NCI-H1930 (cell line): ENCODE measurements at regions not wholly inside any gene's neighbourhood (a gene's known extent, or its start where the extent isn't known, plus 50 kb on each side); places are given as distances from the start of the nearest gene placed in this dataset.
"Not testable (repeated sequence)": the region's sequence is repeated elsewhere in the genome, so short reads cannot be mapped to it uniquely, and the experiment has no call there.

Experiments used
- DNase-seq, 2 experiments: peaks; one replicate each; lab custom pipeline; 2025; lab: John Stamatoyannopoulos, UW

DNA sequence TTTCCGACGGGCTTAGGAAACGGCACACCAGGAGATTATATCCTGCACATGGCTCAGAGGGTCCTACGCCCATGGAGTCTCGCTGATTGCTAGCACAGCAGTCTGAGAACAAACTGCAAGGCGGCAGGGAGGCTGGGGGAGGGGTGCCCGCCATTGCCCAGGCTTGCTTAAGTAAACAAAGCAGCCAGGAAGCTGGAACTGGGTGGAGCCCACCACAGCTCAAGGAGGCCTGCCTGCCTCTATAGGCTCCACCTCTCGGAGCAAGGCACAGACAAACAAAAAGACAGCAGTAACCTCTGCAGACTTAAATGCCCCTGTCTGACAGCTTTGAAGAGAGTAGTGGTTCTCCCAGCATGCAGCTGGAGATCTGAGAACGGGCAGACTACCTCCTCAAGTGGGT is 722.6 kb downstream of the BRINP3 start:
- not testable (repeated sequence) for DNase-seq

DNA sequence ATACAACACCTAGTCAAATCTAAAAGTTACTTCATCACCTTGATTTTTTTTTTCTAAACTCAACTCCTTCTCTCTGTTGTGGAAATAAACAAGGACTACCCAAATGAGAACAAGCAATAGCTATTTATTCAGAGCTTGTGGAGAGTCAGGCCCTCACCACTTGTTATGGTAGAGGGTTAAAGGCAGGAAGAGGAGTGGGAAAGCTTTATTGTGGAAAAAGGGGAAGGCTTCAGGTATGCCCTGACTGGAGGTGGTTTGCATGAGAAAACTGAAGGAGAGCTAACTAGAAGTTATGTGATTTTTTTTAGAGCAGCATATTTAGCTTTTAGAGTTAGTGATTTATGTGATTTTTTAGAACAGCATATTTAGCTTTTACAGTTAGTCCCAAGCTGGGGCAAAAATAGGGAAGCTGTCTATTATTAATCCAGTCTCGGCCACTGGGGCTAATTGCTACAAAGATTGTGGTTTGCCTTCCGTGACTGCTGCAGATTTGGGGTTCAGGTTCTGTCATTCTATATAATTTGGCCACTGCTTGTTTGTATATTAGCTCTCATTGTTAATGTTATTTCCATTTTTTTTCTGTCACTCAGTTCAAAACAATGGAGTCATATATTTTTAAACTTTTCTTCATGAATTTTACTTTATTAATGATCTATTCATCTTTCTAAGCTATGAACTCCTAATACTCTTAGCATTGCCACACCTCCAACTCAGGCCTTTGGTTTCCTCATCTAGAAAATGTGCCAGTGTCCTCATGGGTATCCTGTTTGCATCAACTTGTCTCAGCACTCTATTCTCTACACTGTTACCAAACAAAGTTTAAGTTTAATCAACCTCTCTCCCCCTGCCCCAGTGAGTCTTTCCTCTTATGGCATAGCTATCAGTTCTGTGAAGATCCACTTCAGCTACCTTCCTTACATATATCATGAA is 713.0 kb downstream of the BRINP3 start:
- DNase-seq, result no peak

DNA sequence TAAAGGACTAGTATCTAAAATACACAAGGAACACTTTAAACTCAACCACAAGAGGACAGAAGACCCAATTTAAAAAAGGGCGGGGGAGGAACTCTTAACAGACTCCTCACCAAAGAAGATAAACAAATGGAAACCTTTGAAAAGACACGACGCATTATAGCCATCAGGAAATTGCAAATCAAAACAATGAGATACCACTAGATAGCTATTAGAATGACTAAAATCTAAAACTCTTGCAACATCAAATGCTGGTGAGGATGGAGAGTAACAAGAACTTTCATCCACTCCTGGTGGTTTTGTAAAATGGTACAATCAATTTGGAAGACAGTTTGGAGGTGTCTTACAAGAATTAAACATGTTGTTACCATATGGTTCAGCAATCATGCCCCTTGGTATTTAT is 708.2 kb downstream of the BRINP3 start:
- DNase-seq, result no peak

DNA sequence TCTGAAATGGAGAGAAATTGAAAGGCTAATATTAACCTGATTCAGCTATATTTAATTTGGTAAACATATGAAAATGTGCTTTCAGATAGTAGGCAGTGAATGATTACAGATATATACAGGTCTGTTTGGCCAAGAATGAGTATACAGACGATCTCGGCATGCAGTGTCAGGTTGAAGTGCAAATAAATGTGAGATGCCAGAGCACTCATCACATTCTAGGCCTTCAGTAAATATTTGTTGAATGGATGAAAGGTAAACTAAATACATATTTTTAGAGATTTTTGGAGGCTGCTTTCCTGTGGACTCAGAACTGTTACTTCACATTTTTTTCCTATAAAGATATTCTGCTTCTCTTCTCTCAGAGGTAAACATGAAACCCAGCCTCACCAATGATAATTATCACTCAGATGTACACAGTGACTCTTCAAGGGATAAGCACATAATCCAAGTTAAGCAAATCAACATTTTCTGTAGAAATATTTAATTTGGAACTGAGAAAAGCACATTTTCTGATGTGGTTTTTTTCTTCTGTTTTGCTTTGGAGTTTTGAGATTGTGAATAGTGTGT is 702.9 kb downstream of the BRINP3 start:
- DNase-seq, result no peak

DNA sequence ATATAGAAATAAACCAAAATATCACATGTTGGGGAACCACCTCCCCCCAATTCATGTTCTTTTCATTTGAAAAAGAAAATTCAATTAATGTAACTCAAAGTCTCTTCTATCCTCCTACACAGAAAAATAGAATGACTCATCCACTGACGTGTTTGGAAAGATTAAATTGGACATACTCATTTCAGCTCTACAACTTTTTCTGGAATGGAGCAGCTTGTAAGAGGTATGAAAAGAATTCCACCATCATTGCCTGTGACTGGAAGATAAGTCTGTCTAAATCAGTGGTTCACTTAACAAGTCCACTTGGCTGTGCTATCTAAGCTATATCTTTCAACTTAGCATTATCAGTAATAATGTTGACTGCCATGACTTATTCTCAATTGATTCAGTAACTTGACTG is 702.3 kb downstream of the BRINP3 start:
- DNase-seq, result no peak

DNA sequence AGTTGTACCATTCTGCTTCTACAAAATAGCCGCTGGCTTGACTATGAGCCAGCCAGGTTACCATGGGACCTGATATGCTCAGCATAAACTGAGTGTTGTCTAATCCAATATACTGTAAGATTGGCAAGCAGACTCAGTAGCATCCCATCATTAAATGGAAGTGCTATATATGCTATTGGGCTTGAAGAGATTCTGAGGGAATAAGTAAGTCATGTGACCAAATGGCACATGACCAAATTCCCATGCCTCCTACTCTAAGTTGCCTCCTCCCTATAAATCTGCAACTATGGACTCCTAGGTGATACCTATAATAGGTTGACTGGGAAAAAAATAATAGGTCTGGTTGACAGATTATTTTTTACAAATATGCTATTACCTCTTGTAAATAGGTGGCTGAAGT is 698.6 kb downstream of the BRINP3 start:
- no peak for DNase-seq

DNA sequence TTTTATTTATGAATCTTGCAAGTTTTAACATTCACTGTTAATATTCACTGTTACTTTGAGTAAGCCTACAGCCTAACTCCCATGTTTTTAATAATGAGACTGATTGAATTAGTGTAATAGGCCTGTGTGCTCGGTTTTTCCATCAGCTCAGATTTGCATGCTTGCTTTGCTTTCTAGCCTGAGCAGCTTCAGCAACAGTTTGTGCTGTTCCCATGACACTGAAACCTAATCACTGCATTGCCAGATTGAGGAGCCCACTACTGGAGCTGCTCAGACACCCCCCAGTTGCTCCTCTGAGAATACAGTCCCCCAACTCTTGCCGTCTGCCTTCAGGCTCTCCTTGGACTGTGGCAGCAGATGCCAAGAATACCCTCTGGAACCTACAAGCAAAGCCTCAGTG is 695.4 kb downstream of the BRINP3 start:
- DNase-seq, result no peak

DNA sequence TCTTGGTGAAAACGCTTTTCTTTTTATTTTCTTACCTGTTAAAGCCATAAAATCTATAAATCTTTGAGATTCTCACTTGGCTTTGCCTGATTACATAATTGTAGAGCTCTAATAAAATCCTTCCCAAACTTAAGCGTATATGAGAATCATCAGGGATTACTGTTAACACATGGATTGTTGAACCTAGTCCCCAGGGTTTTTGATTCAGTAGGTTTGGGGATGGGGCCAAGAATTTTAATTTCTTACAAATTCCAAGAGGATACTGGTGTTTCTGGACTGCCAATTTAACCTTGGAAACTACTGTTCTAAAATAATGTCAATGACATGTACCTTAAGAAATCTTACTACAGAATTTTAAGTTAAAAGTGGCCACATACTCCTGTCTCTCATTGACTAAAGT is 694.2 kb downstream of the BRINP3 start:
- no peak for DNase-seq

DNA sequence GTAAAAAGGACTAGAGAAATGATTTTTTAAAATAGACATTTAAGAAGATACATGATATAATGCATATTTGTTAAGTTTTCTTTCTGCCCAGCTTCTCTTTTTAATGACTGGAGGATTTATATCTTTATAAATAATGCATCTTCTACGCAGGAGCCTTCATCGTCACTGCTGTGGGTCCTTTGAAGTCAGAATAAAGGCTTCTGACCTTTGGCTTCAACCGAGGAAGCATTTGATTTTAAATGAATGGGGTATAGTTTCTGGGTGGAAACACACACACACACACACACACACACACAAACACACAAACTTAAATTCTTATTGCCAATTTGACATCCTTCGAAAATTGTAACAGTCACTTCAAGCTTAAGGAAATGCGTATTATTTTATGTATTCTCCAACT is 690.9 kb downstream of the BRINP3 start:
- DNase-seq, result no peak

DNA sequence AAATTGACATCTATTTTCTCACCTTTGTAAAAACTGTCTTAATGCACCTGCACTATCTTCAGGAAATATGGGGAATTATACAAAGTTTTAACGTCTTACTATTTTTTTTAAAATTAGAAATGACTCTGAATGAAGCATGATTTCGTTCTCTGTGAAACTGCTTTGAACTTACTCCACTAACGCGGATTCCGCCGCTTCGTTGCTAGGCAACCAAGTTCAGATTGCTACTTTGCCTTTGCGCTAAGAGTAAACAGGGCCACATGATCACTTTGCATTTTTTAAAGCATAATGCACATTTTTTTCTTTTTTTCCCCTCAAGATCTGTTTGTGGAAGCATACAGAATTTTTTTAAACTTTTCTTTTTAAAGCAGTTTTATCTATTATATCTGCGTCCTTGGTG is 690.5 kb downstream of the BRINP3 start:
- DNase-seq, result no peak

DNA sequence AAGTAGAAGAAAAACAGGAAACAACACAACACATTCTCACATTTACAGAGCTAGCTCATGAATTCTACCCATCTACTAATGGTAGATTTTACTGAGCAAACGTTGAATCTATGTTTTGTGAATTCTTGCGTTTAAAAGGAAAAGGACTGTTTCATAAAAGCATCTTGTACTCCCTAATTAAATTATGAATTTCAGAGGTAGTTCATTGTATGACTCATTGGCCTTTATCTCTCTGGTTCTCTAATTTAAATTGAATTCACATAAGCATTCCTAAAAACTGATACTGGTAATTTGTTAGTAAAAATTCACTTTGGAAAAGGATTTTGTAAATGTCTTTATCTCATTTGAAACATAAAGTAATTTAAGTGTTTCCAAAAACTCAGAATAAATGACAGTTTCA is 687.3 kb downstream of the BRINP3 start:
- no peak for DNase-seq

DNA sequence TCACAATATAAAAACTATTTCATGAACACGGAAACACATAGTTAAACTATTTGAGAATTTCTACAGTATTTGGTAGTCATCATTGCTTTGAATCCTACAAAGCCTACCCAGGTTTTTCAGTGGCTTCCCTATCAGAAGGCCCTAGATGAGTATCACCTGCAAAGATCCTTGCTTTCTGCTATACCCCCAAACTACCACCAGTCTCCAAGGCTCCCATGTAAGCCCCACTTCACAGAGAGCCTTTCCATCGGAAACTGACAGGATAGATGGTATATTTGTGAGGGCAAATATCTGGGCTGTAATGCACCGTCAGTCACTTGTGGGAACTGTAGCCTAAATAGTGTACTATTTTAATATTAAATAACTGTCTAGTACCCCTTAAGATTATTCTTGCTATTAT is 674.3 kb downstream of the BRINP3 start:
- DNase-seq, result no peak

DNA sequence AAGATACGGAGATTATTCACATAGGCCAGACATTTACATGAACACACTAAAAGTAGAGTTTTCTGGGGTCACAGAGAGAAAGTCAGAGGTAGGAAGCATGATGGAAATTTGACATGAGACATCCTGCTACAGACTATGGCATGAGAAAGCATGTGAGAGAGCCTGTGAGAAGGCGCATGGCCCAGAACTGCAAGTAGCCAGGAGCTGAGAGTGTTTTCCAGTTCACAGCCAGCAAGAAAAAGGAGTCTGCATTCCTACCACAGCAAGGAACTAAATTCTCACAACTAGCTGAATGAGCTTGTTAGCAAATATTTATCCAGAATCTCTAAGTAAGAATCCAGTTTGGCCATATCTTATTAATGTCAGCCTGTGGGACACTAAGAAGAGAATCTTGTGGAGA is 673.3 kb downstream of the BRINP3 start:
- DNase-seq, result no peak

DNA sequence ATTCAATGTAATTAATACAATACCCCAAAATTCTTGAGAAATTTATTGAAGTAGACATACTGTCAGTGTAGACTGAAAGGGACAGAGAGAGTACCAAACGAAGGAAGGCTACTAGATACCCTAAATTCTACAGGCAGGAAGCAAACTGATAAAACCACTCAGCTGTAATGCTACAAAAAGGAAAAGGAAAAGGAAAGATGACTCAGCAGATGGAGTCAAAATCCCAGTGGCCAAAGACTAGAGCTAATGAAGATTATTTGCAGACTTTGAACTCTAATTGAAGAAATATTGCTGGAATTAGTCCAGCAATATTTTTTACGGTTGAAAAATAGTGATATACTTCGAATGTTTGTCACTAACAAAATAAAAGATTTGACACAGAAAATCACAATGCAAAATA is 671.9 kb downstream of the BRINP3 start:
- DNase-seq, result no peak

DNA sequence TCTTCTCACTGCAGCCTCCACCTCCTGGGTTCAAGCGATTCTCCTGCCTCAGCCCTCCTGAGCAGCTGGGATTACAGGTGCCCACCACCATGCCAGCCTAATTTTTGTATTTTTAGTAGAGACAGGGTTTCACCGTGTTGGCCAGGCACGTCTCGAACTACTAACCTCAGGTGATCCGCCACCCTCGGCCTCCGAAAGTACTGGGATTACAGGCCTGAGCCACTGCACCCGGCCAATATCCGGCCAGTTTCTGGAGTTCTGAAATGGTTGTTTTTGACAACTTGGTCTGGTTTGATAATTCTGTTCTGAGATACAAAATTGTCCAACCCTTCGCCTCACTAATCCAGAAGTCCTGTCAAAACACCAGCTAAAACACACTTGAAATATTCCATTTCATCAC is 667.0 kb downstream of the BRINP3 start:
- not testable (repeated sequence) for DNase-seq

DNA sequence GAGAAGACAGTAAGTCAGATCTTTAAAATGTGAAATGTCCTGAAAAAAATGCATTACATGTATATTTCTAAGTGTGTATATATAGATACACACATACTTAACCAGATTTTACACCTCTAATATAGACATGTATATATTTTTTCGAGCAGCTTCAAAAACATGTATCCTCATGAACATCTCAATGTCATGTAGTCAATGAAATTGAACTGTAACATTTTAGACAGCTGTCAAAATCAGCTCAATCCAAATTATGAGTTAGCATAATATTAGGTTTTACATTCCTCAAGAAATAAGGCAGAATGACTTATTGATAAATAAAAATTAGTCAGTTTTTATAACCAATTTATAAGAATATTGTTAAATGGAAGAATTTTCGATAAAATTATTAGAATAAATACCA is 665.7 kb downstream of the BRINP3 start:
- no peak for DNase-seq

DNA sequence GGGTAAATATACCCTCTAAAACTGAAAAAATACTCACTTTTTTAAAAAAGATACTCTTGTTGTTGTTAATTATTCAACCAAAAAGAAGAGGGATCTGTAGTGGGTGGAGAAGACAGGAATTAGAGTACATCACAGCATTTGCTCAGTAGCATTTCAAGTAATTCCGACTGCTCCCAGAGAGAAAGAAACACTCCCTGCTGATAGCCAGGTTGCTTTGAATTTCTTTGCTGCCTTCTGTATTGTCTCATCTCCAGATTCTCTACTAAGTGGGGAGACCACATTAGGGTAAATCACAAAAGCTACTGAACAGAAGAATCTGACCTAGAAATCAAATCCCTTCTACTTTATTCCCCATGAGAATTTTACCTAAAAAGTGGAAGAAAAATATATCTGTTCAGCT is 661.1 kb downstream of the BRINP3 start:
- no peak for DNase-seq

DNA sequence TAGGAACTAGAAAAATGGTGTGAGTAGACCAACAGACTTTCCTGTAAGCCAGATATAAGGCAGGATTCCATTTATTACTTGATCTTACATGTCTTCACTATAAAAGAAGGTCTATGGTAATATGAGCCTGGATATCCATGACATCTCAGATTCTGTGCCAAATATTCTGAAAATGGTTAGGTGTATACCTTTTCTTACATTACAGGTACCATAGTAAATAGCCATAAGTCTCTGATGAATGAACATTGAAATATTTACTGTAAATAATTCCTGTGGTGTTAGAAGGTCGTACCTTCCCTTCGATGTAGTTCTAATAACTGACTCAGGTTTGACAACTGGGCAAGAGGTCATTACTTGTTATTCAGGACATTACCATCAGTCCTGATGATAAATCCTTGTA is 657.9 kb downstream of the BRINP3 start:
- no peak for DNase-seq

DNA sequence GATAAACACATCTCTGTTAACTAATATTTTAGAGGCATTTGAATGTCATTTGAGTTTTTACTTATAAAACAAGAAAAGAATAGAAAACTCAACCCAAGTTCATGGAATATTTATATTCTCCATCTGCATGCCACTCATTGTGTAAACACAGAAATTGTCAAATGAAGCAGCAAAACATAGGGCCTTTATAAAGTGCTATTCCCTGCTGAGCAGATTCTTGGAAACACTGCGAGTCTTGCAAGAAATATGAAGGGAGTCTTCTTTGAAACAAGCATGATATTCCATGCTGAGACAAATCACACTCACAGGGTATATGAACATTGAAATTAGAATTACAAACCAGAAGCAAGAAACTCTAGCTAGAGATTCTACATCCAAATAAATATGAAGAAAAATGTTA is 655.8 kb downstream of the BRINP3 start:
- no peak for DNase-seq

DNA sequence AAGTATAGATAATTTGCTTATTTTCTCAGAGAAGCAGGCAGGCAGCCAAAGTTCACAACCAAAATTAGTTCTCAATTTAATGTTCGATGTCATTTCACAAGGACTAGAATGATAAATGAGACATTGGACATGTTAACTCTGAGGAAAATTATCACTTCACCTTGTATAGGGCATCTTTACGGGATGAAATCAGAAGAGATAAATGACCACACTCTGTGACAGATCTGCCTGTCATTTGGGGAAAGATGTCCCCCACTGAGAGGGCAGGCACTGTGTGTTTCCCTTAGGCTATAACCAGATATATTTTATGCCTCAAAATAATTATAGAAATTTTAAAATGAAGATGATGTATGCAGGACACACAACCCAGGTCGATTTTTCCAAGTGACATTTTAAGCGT is 642.9 kb downstream of the BRINP3 start:
- peak in 1 of 2 experiments; percentile 42 for DNase-seq

DNA sequence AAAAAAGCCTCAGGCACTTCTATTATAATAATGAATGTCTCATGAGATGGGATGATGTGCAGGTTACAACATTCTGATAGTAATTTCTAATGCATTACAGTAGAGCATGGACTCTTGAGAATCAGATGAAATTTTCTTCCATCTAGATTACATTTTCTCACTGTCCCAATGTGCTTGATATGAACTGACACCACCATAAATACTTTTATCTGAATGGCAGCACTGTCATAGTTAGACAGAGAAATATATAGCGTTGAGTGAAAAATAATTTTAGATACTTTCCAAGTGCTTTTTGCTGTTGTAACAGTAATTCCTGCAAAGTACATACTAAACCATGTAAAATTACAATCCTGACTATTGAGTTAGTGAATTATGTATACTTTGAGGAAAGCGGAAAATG is 630.1 kb downstream of the BRINP3 start:
- no peak for DNase-seq

DNA sequence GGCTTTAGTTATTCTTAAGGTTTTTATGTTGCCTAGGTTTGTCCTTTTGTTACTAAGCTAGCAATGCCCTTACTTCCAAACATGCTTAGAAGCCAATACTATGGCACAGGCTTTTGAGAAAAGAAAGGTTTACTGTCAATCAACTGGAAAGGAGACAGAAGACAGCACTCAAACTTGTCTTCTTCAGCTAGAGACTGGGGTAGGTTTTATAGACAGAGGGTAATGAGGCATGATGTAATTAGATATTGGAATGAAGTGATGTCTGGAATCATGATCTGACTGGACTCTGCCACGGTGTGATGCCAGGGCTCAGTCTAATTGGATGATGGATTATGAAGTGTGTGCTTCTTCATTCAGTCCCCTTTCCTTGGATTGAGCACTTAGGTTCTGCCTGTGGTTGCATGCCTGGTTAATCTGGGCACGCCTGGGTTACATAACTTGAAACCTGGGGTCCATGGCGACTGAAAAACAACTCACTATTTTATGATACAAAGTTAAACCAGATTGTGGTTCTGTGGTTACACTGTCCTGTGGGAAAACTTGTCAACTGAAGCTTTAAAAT is 625.8 kb downstream of the BRINP3 start:
- DNase-seq, result no peak

DNA sequence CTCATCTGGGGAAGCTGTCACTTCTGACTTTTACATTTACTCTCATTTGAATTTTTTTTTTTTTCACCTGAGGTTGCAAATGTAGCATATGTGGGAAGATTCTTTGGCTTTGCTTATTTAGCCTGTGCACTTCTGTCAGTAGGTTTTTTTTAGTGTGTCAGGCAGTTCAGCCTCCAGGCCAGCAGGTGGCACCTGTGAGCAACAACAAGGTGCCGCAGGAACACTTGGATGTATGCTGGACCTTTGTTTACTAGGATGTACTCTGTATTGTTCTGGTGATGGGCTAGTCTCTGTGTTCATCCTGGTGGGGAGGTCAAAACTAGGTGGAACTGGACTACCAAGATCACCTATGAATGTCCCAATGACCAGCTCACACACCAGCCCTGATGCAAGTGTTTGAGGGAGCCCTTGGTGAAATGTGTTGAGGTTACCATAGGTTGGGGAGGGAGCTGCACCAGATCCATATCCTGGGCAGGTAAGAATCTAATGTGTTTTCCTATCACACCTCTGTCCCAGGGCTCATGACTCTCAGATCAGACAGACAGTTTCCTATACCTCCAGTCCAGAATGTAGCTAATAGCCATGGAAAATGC is 618.2 kb downstream of the BRINP3 start:
- DNase-seq, result no peak
